IPS DF 6.9 (cell line): ENCODE measurements at regions not wholly inside any gene's neighbourhood (a gene's known extent, or its start where the extent isn't known, plus 50 kb on each side); places are given as distances from the start of the nearest gene placed in this dataset.

Experiments
- DNase-seq: peaks from one replicate; pipeline ENCODE4 v3.0.0-alpha.2; 2013; ENCODE audit warnings: low read depth, low spot score
- H3K27ac ChIP-seq: one replicate; pipeline ENCODE4 v1.5.1; 2013; ENCODE audit warnings: low read length, control low read depth
- H3K27me3 ChIP-seq: 2 replicates; pipeline ENCODE4 v1.6.1; 2013; ENCODE audit warnings: mild to moderate bottlenecking, low read length; ENCODE audit not compliant: control insufficient read depth, insufficient read depth
- H3K36me3 ChIP-seq: 2 replicates; pipeline ENCODE4 v1.6.1; 2013; ENCODE audit warnings: low read length; ENCODE audit not compliant: control insufficient read depth, insufficient read depth
- H3K4me1 ChIP-seq: 2 replicates; pipeline ENCODE4 v1.6.1; 2013; ENCODE audit warnings: low read length; ENCODE audit not compliant: control insufficient read depth, insufficient read depth
- H3K4me3 ChIP-seq: 2 replicates; pipeline ENCODE4 v1.5.1; 2013; ENCODE audit warnings: mild to moderate bottlenecking, low read length
- H3K9me3 ChIP-seq: 2 replicates; pipeline ENCODE4 v1.6.1; 2013; ENCODE audit warnings: low read length, inconsistent platforms; ENCODE audit not compliant: control insufficient read depth, insufficient read depth
- WGBS: extraction: QIAGEN DNeasy Blood & Tissue Kit; methylation state at CpG from one replicate; pipeline ENCODE4 v1.1.7; 2013; ENCODE audit warnings: mixed read lengths, missing lambda C conversion rate; ENCODE audit not compliant: insufficient read length, insufficient coverage; 5-methylcytosine and 5-hydroxymethylcytosine counted together

DNA sequence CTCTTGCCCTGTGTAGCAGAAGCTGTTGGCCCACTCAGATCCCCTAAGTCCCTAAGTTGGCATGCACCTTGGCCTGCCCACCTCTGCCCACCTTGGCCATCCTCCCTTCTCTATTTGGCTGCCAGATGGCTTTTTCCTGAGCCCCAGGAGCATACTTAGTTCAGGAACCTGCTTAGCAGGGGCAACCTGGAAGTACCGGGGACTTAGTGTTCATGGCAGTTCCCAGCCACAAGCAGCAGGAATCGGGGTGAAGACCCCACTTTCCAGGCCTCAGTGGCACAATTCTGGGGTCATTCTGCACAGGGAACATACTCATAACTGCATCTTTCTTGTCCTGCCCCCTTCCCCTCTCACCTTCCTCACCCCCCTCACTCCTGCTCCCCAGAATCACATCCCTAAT, 158.0 kb upstream of the PMEPA1 start:
- no peaks in the 10 kb centered on the region for H3K36me3 ChIP-seq
- H3K27me3 ChIP-seq, result no peaks in the 10 kb centered on the region
- no peaks in the 10 kb centered on the region for H3K9me3 ChIP-seq
- no peak overlapping the region for H3K27ac ChIP-seq
- no peak overlapping the region for H3K4me3 ChIP-seq
- no CpG with 5 or more reads among the region's 2 CpGs for WGBS
- peaks cover 2% of the 10 kb centered on the region; the same call in 1 of the 2 replicates for H3K4me1 ChIP-seq
- no peak for DNase-seq

- Histone ChIP-seq H3K4me3 (no peak overlapping the region), H3K27me3 (no peaks in the 10 kb centered on the region), H3K36me3 (no peaks in the 10 kb centered on the region), H3K27ac (no peak overlapping the region), H3K4me1 (peaks cover 2% of the 10 kb centered on the region; the same call in 1 of the 2 replicates), H3K9me3 (no peaks in the 10 kb centered on the region)
- DNase-seq, result no peak
- no CpG with 5 or more reads among the region's 10 CpGs for WGBS
Measured at GRCh38 chr20:57867181-57867803, 157.5 kb upstream of the PMEPA1 start.

- H3K9me3 ChIP-seq, result no peaks in the 10 kb centered on the region
- no peak overlapping the region for H3K27ac ChIP-seq
- no peak for DNase-seq
- H3K4me3 ChIP-seq, result no peak overlapping the region
- H3K4me1 ChIP-seq, result peaks cover 2% of the 10 kb centered on the region; the same call in 1 of the 2 replicates
- 100% methylated on average over 2 of the region's 6 CpGs for WGBS
- H3K36me3 ChIP-seq, result no peaks in the 10 kb centered on the region
- no peaks in the 10 kb centered on the region for H3K27me3 ChIP-seq
Measured at GRCh38 chr20:57866250-57867106, 156.7 kb upstream of the PMEPA1 start.

DNA sequence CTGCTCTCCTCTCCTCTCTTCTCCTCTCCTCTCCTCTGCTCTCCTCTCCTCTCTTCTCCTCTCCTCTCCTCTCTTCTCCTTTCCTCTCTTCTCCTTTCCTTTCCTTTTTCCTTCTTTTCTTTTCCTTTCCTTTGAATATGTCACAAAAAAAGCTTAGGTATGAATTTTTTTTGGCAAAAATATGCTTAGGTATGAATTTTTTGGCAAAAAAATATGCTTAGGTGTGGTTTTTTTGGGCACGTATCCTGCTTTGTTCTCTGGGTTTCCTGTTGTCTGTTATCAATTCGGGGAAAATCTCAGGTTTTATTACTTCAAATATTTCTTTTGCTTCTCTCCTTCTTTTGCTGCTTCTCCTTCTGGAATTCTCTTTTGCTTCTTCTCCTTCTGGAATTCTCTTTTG, 155.5 kb upstream of the PMEPA1 start:
- Histone ChIP-seq H3K4me3 (no peak overlapping the region), H3K4me1 (peaks cover 2% of the 10 kb centered on the region; the same call in 1 of the 2 replicates), H3K36me3 (no peaks in the 10 kb centered on the region), H3K9me3 (no peaks in the 10 kb centered on the region), H3K27ac (no peak overlapping the region), H3K27me3 (no peaks in the 10 kb centered on the region)
- WGBS, result no CpG with 5 or more reads among the region's 2 CpGs
- DNase-seq, result no peak

DNA sequence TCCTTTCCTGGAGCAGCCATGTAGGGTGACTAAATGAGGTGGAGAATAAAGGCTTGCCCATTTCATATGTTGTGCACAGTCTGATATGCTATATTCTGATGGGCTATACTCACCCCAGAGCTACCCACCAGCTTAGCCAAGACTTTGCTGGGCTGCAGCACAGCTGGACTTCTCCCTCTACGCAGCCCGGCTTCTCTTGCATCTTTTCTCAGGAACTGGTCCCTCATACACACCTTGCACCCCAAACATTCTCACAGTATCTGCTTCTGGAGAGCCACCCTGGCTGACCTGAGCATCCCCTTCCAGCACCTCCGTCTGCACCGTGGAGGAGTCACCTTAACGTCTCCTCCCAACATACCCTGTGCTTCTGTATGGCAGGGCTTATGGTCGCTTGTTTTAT, 150.8 kb upstream of the PMEPA1 start:
- H3K36me3 ChIP-seq, result no peaks in the 10 kb centered on the region
- no CpG with 5 or more reads among the region's 6 CpGs for WGBS
- H3K4me1 ChIP-seq, result no peaks in the 10 kb centered on the region
- no peak overlapping the region for H3K4me3 ChIP-seq
- no peaks in the 10 kb centered on the region for H3K27me3 ChIP-seq
- no peak overlapping the region for H3K27ac ChIP-seq
- no peaks in the 10 kb centered on the region for H3K9me3 ChIP-seq
- DNase-seq, result no peak

GRCh38 chr20:57857969-57858368, 148.2 kb upstream of the PMEPA1 start:
- no peak overlapping the region for H3K4me3 ChIP-seq
- H3K9me3 ChIP-seq, result no peaks in the 10 kb centered on the region
- no peaks in the 10 kb centered on the region for H3K27me3 ChIP-seq
- H3K27ac ChIP-seq, result no peak overlapping the region
- no peak for DNase-seq
- H3K36me3 ChIP-seq, result no peaks in the 10 kb centered on the region
- WGBS, result no CpG with 5 or more reads among the region's 2 CpGs
- H3K4me1 ChIP-seq, result no peaks in the 10 kb centered on the region

DNA sequence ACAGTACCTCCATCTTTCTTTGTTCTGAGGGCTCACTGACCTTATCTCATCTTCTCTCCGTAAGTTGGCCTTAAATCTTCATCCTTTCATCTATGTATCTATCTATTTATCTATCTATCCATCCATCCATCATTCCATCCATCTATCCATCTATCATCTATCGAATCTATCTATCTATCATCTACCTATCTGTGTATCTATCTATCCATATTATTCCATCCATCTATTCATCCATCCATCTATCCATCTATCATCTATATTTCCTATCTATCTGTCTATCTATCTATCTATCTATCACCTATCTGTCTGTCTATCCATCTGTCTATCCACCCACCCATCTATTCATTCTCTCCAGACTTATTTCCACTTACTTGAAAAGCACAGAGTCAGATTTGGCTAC, 147.3 kb upstream of the PMEPA1 start:
- Histone ChIP-seq H3K4me1 (no peaks in the 10 kb centered on the region), H3K36me3 (no peaks in the 10 kb centered on the region), H3K27ac (no peak overlapping the region), H3K4me3 (no peak overlapping the region), H3K27me3 (no peaks in the 10 kb centered on the region), H3K9me3 (no peaks in the 10 kb centered on the region)
- no peak for DNase-seq
- 100% methylated on average over 1 of the region's 2 CpGs for WGBS

DNA sequence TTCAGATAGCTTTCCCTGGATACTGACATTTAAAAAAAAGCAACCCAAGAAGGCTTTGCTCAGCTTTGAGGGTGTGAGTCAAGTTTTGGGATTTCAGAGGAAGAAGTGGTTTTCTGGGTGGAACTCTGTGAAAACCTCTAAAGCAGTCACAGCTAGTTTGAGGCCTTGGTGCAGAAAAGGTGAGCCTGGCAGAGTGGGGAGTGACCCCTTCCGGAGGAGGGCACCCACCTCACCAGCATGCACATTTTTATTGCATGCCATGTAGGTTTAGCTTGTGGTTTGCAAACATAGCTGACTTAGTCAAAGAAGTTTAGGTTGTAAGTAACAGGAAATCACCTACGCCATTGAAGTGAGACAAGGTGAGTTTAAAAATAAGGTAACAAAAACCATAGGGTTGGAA, 146.8 kb upstream of the PMEPA1 start:
- Histone ChIP-seq H3K36me3 (no peaks in the 10 kb centered on the region), H3K27me3 (no peaks in the 10 kb centered on the region), H3K4me1 (no peaks in the 10 kb centered on the region), H3K4me3 (no peak overlapping the region), H3K9me3 (no peaks in the 10 kb centered on the region), H3K27ac (no peak overlapping the region)
- no peak for DNase-seq
- WGBS, result no CpG with 5 or more reads among the region's 2 CpGs

DNA sequence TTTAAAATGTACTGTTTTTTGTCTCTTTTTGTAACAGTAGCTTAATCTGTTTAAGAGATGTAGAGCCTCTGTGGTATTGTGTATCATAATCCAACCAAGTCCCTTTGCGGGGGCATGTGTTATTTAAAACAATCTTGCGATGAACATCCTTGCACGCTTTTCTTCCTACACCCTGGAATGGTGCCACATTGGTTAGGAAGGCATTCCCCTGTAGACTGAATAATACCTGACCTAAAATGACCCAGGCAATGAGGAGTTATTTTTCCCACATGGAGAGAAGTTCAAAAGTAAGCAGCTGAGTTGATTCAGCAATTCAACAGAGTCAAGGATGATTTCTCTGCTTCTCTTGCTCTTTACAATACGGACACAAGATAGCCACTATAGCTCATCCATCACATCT, 142.0 kb upstream of the PMEPA1 start:
- H3K4me3 ChIP-seq, result no peak overlapping the region
- no peaks in the 10 kb centered on the region for H3K36me3 ChIP-seq
- WGBS, result no CpG with 5 or more reads among the region's 4 CpGs

GRCh38 chr20:57851025-57851682, 141.3 kb upstream of the PMEPA1 start:
- no peaks in the 10 kb centered on the region for H3K4me1 ChIP-seq
- H3K36me3 ChIP-seq, result no peaks in the 10 kb centered on the region
- no CpG with 5 or more reads among the region's 3 CpGs for WGBS
- H3K9me3 ChIP-seq, result no peaks in the 10 kb centered on the region
- no peak overlapping the region for H3K4me3 ChIP-seq
- H3K27me3 ChIP-seq, result no peaks in the 10 kb centered on the region
- DNase-seq, result no peak
- H3K27ac ChIP-seq, result no peak overlapping the region

More for the DNA sequence above, 142.0 kb upstream of the PMEPA1 start:
- no peak for DNase-seq
- no peaks in the 10 kb centered on the region for H3K27me3 ChIP-seq
- no peaks in the 10 kb centered on the region for H3K9me3 ChIP-seq
- no peaks in the 10 kb centered on the region for H3K4me1 ChIP-seq
- no peak overlapping the region for H3K27ac ChIP-seq
